NCI-H2196 (cell line): ENCODE measurements at regions not wholly inside any gene's neighbourhood (a gene's known extent, or its start where the extent isn't known, plus 50 kb on each side); places are given as distances from the start of the nearest gene placed in this dataset.

Experiments
- DNase-seq: peaks from one replicate; lab custom pipeline; 2025; ENCODE audit not compliant: unreplicated experiment; lab: John Stamatoyannopoulos, UW

DNA sequence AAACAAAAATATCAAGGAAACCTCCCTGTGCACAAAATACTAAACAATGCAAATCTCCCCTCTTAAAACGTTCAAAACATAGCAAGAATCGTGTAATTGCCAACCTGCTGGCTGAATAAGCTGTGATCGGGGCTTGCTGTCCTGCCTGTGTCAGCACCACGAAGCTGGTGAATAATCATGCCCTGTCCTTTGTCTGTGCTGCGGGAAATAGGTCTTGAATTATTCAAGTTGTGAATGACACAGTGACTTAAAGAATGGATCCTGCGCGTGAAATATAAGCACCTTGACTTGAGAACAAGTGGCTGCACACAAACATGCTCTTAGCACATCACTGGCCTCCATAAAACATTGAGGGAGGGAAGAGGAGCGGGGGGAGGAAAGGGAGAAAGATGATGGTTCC lies 130.2 kb downstream of the OAT start:
- DNase-seq, result no peak

GRCh38 chr10:124287791-124288190 lies 130.9 kb downstream of the OAT start:
- DNase-seq, result no peak

GRCh38 chr10:124287071-124287685 lies 131.5 kb downstream of the OAT start:
- no peak for DNase-seq

GRCh38 chr10:124286621-124287020 lies 132.1 kb downstream of the OAT start:
- DNase-seq, result no peak

GRCh38 chr10:124285587-124286527 lies 132.9 kb downstream of the OAT start:
- no peak for DNase-seq

GRCh38 chr10:124283949-124284250 lies 134.8 kb downstream of the OAT start:
- no peak for DNase-seq

GRCh38 chr10:124283215-124283948 lies 135.3 kb downstream of the OAT start:
- no peak for DNase-seq

DNA sequence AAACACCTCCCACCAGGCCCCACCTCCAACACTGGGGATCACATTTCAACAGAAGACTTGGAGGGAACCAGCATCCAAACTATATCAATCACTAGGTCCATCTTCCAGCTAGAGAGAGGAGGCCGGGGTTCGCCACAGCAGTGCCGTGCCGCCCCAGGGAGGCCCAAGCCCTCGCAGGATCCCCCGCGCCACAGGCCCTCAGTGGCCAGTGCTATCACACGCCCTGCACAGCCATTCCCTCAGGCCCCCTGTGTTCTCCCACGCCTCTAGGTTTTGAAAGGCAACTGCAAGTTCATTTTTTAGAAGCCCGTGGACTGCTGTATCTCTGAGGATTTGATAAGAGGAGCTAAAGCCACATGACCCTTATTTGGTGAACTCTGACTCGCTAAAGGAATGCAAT lies 136.4 kb downstream of the OAT start:
- no peak for DNase-seq

DNA sequence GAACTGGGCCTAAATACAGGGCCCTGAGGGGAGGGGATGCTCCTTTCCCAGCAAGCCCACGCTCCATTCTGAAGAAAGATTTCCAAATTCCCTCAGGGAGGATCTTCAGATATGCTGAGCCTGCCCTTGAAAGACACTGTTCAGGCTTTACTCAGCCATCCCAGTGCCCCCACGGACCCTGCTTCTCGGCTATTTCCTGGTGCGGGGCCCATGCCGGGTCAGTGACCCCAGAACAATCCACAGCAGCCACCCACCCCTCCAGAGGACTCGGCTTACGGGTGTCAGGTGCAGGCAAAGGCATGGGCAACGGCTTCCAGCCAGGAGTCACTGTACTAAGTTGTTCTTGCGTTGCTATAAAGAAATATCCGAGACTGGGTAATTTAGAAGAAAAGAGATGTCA lies 137.1 kb downstream of the OAT start:
- no peak for DNase-seq

GRCh38 chr10:124280916-124281315 lies 137.8 kb downstream of the OAT start:
- no peak for DNase-seq

- DNase-seq, result no peak
Observed at GRCh38 chr10:124279882-124280281, 138.8 kb downstream of the OAT start.

DNA sequence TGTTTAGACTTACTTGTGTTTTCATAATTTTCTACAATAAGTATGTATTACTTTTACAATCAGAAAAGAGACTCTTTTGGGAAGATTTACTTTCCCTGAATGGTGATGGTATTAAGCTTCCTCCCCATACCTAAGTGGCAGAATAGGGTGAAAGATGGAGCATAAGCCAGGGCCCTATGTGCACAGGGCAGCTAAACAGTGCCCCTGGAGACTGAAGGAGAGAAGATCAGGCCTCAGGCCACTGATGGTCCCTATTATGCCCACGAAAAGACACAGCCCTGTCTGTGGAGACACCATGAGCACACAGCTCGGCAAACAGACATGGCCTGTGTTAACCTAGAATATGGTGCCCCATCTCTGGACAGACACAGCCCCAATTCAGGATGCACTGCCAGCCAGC lies 139.4 kb downstream of the OAT start:
- DNase-seq, result no peak

GRCh38 chr10:124278356-124278755 lies 140.4 kb downstream of the OAT start:
- DNase-seq, result no peak

- DNase-seq, result no peak
Observed at GRCh38 chr10:124273141-124273540, 145.6 kb downstream of the OAT start.

DNA sequence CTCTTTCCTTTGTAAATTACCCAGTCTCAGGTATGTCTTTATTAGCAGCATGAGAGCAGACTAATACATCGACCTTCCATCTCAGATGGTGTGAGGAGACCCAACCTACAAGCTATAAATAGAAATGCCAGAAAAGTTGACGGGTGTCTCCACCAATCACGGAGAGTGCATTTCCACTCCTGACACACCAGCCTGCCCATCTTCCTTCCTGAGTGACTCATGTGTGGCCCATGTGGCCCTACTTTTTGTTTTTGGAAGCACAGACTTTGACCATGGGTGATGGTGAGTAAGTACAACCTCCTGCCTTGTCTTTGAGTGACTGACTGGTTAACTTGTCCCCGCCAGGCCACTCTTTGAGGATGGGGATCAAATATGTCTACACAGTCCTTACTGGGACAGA lies 147.0 kb downstream of the OAT start:
- no peak for DNase-seq

DNA sequence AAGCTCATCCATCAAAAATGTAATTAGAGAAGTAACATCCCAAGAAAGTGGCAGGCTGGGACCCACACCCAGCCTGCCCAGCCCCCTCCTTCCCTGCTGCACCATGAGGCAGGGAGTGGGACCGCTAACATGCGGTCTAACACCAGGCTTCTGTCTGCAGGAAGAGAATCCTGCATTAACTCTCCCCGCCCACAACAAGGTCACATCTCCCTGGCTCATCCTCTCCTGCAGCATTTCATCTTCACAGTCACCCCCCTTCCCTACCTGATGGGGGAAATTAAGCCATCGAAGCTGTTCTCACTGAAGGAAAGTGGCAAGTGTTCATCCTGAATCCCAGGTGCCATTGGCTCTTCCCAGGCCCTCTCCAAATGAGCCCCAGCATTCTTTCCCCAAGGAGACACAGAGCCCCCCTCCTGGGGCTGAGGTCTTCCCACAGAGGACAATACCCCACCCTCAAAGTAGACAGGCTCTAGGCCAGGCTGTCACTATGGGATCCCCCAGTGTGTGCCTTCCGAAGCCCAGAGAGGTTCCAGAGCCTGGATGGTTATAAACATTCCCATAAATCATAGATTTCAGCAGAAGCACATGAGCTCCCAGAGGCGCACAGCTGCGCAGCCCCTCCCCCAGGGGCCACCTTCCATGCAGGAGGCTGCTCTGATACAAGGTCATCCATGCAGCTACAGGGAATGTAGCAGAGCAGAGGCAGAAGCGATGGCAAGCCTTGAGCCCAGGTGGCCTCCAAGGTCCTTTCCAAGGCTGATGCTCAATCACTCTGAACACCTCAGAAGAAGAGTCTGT lies 148.0 kb downstream of the OAT start:
- no peak for DNase-seq

DNA sequence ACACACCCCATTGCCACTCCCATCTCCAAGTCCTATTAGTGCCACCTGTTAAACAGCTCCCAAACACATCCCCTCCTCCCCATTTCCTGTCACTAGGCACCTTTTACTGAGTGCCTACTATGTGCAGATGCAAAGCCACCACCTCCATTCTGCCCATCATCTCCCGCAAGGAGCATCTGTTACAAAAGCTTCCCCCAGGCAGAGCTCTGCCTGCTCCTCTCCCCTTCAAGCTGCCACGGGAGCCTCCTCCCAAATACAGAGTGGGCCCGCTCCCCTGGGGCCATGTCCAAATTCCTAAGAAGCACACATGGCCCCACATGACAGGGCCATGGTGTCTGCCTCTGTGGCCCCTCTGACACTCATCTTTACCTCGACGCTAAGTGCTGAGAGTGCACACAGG lies 149.7 kb downstream of the OAT start:
- no peak for DNase-seq

DNA sequence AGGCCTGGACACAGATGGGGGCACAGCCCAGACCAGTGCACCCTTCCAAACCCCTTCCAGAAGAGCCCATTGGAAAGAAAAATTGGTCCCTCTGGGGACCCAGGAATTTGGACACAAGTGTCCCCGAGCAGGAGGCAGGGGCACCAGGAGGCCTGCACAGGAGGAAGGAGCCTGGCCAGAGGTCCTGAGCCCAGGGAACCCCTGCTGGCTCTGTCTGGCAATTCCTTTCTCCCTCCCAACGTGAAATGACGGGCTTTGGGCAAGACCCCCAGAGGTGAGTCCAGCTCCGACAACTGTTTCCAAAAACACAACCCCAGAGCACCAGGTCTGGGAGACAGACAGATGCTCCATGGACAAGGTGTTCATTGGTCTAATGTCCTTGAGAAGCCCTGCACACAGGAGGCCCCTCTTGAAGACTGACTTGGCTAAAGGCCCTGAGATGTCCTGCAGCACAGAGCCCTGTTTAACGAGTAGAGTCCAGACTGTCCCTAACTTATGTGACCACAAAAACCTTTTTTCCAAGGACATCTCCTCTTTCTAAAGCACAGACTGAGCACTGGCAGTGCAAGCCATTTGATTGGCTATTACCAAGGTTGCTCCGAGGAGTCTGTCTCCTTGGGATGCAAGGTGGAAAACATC lies 150.7 kb downstream of the OAT start:
- DNase-seq, result no peak

DNA sequence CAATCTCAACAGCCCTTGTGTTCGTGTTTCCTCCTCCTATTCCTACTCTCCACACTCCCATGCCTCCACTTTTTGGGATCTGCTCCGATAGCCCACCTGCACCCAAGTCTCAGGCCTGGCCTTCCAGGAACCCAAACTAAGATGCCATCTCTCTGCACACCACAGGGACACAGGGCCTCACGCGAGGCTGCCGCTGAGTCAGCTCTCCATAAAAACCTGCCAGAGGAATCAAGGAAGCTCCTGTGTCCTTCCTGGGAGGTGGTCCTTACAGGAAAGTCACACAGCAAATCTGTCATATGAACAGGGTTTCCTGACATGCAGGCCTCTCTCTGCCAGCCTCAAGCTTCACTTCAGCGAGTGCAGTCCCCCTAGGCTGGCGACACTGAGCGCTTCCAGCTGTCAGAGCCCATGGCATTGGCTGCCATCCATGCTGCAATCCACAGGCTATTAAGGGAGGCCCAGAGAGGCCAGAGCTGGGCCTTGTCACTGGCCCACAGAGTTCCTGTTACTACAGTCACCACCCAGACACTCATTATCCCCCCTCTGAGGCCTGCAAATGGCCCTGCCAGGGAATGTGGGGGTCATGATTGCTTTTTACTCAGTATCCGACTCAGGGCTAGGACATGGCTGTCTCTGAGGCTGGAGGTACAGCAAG lies 151.4 kb downstream of the OAT start:
- no peak for DNase-seq
